Heart right ventricle (tissue), 16 donors: ENCODE measurements at regions not wholly inside any gene's neighbourhood (a gene's known extent, or its start where the extent isn't known, plus 50 kb on each side); places are given as distances from the start of the nearest gene placed in this dataset.

Experiments used
- ATAC-seq, 8 donors: fragments of 200-7000 bp; cut with Tn5 transposase; one replicate each; pipeline ENCODE4 v1.9.1; 2020; ENCODE audit warnings: mild to moderate bottlenecking in 8 of 8, moderate library complexity in 8 of 8, moderate number of reproducible peaks in 1 of 8
- DNase-seq, 2 donors: peaks; one replicate each; pipeline ENCODE4 v3.0.0-alpha.2; 2020
- H3K27ac ChIP-seq, 10 donors: fragments of 200-600 bp; sonication (generic) in 2 of 10; one replicate each; pipeline versions ENCODE4 v1.5.0 to v1.8.0; 2020 to 2022; ENCODE audit warnings: mild to moderate bottlenecking in 3 of 10
- H3K27me3 ChIP-seq, 7 donors: fragments of 200-600 bp; one replicate each; pipeline ENCODE4 v1.8.0; 2021 to 2022; ENCODE audit warnings: mild to moderate bottlenecking in 2 of 7
- H3K36me3 ChIP-seq, 9 donors: fragments of 200-600 bp; sonication (generic) in 1 of 9; one replicate each; pipeline versions ENCODE4 v1.5.0 to v1.8.0; 2020 to 2022; ENCODE audit warnings: mild to moderate bottlenecking in 2 of 9
- H3K4me1 ChIP-seq, 9 donors: fragments of 200-600 bp; sonication (generic) in 1 of 9; one replicate each; pipeline versions ENCODE4 v1.5.0 to v1.8.0; 2020 to 2022; ENCODE audit warnings: mild to moderate bottlenecking in 4 of 9
- H3K4me3 ChIP-seq, 10 donors: fragments of 200-600 bp; sonication (generic) in 2 of 10; one replicate each; pipeline versions ENCODE4 v1.5.0 to v1.8.0; 2020 to 2022; ENCODE audit warnings: mild to moderate bottlenecking in 7 of 10, moderate library complexity in 2 of 10
- H3K9me3 ChIP-seq, 11 donors: fragments of 200-600 bp in 10 of 11; sonication (generic) in 2 of 11; one replicate each; pipeline versions ENCODE4 v1.5.0 to v1.8.0; 2013 to 2022; ENCODE audit warnings: mild to moderate bottlenecking in 2 of 11, control low read depth in 1 of 11, moderate library complexity in 1 of 11
- CTCF ChIP-seq, 9 donors: fragments of 200-600 bp; sonication (generic) in 2 of 9; IDR thresholded peaks; one replicate each; pipeline versions ENCODE4 v1.5.0 to v1.8.0; 2021 to 2022; ENCODE audit warnings: antibody characterized with exemption in 9 of 9, mild to moderate bottlenecking in 5 of 9, moderate library complexity in 1 of 9
- WGBS, 2 donors: extraction: QIAGEN DNeasy Blood & Tissue Kit; methylation state at CpG; one replicate each; pipeline ENCODE4 v1.1.7; 2013; ENCODE audit warnings: inconsistent platforms in 1 of 2; 5-methylcytosine and 5-hydroxymethylcytosine counted together
- intact Hi-C, 10 donors: fragments of 100-400 bp; cut with DNase I; formaldehyde crosslinking; loops; one replicate each; pipeline versions ENCODE4 v1.11.1 to v1.14.2; 2022
- donor health status: Arrhythmogenic right ventricular cardiomyopathy.
- donor health status: ischemic (EF 13 %, LVEDD 7.1; RV severe dilation, severe dysfunction).
- donor health status: healthy with polysubstance abuse.
- donor health status: DM: no; HTN: yes; CAD: no.
- donor health status: DM: no; HTN: no; CAD: no.
- donor health status: ischemic (EF 25% LVEDD 6.9; RV normal size, moderate dysfunction).
- donor health status: ischemic (EF 25% LVEDD 5.7; RV mildly dilated, moderate dysfunction).
- donor health status: healthy.
- donor health status: DM: yes; HTN: yes; CAD: no.
- donor health status: Ischemic cardiomyopathy.
- donor health status: ischemic (EF 35%, LVEDD 5.7; RV mildly dilated, moderate dysfunction).
- donor health status: nonischemic (EF 11% LVEDD 7.7; RV severe dilation, severe dysfunction).
- donor health status: DM: yes; HTN: yes; CAD: no.
- donor health status: PGD.
- donor health status: ischemic (EF 29% LVEDD 5.4; RV normal size, mild dysfunction).
- donor health status: nonischemic (EF 23%, LVEDD 6.1; RV moderate dilation, normal function).

- H3K9me3 ChIP-seq = no peaks in the 10 kb centered on the region
- no peak for TF ChIP-seq CTCF (IDR thresholded peaks at IDR 0.05)
- no peak for ATAC-seq
- H3K36me3 ChIP-seq = no peaks in the 10 kb centered on the region
- peaks cover 0 to 24% (median 5%) of the 10 kb centered on the region in 9 donors for H3K4me1 ChIP-seq
- intact Hi-C loops = no loop called here
- no peak overlapping the region for H3K27ac ChIP-seq
- H3K27me3 ChIP-seq = no peaks in the 10 kb centered on the region
- no peak for DNase-seq
- H3K4me3 ChIP-seq = no peak overlapping the region
- WGBS, 2 donors = 90 to 93% methylated on average over 3 of the region's 3 CpGs
These were observed 147.1 kb upstream of the SLC30A5 start for GRCh38 chr5:68946728-68947127.

DNA sequence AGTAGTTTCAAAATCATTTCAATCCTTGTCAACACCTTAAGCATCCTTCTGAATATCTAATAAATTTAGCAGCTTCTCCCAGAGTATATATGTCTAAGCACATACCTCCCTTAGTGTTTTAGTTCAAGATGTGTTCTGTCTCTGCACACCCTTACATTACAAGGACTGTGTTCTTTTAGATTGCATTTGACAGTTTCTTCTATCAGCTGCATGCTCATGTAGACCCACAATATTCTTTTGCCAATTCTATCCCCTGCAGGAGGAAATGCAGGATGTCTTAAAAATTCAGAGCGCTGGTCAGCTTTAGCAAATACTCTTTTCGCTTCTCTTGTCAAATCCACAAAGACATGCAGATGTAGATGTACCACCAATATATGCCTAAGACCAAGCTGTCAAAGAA, 145.8 kb upstream of the SLC30A5 start:
- 20 to 92% methylated on average over 2 of the region's 2 CpGs for WGBS, 2 donors
- DNase-seq (no peak), ATAC-seq (no peak)

DNA sequence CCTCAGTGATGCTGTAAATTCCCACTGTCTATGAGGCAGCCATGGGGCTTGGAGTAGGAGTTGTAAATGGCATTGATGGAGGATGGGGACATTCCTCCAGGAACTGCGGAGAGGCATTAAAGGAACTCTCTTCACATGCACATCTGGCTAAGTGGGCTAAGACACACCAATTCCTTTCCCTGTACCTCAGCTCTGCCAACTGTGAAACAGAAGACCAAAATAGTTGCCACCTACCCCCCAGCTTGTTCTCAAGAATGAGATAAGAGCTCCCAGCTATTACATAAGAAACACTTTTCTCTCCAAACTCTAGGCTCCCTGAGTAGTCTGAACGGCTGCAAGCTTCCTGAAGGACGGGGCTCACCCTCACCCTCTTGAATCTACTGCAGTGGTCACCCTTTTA, 144.6 kb upstream of the SLC30A5 start:
- peak in 2 of 8 donors; percentile 24 to 47 for ATAC-seq
- DNase-seq = no peak
- intact Hi-C loops = no loop called here

More for the DNA sequence above, 145.8 kb upstream of the SLC30A5 start:
- peaks cover 0 to 27% (median 8%) of the 10 kb centered on the region in 9 donors for H3K4me1 ChIP-seq
- no peaks in the 10 kb centered on the region for H3K27me3 ChIP-seq
- H3K36me3 ChIP-seq = no peaks in the 10 kb centered on the region
- intact Hi-C loops = no loop called here
- no peak for TF ChIP-seq CTCF (IDR thresholded peaks at IDR 0.05)
- no peak overlapping the region for H3K27ac ChIP-seq
- H3K9me3 ChIP-seq = no peaks in the 10 kb centered on the region
- no peak overlapping the region for H3K4me3 ChIP-seq

GRCh38 chr5:68949711-68950110, 144.1 kb upstream of the SLC30A5 start:
- ATAC-seq (peak in 1 of 8 donors; percentile 5), DNase-seq (no peak)
- peaks cover 2 to 44% (median 24%) of the 10 kb centered on the region in 9 donors for H3K4me1 ChIP-seq
- intact Hi-C loops = no loop called here
- no peak overlapping the region for H3K27ac ChIP-seq
- H3K27me3 ChIP-seq = no peaks in the 10 kb centered on the region
- 57 to 66% methylated on average over 4 of the region's 4 CpGs for WGBS, 2 donors
- H3K9me3 ChIP-seq = no peaks in the 10 kb centered on the region
- no peak overlapping the region for H3K4me3 ChIP-seq
- H3K36me3 ChIP-seq = no peaks in the 10 kb centered on the region
- TF ChIP-seq CTCF (IDR thresholded peaks at IDR 0.05) = no peak

More for the DNA sequence above, 144.6 kb upstream of the SLC30A5 start:
- H3K36me3 ChIP-seq = no peaks in the 10 kb centered on the region
- H3K4me3 ChIP-seq = no peak overlapping the region
- no peak for TF ChIP-seq CTCF (IDR thresholded peaks at IDR 0.05)
- 63 to 66% methylated on average over 3 of the region's 3 CpGs for WGBS, 2 donors
- H3K4me1 ChIP-seq = peaks cover 2 to 40% (median 20%) of the 10 kb centered on the region in 9 donors
- H3K27ac ChIP-seq = no peak overlapping the region
- no peaks in the 10 kb centered on the region for H3K27me3 ChIP-seq
- H3K9me3 ChIP-seq = no peaks in the 10 kb centered on the region
